GM12892 (cell line): ENCODE measurements at regions not wholly inside any gene's neighbourhood (a gene's known extent, or its start where the extent isn't known, plus 50 kb on each side); places are given as distances from the start of the nearest gene placed in this dataset.

ENCODE experiments used
- POLR2A ChIP-seq: IDR thresholded peaks from 2 replicates; pipeline ENCODE4 v1.6.1; 2011; ENCODE audit warnings: low read depth, low read length, control low read depth
- POLR2AphosphoS5 ChIP-seq: IDR thresholded peaks from 2 replicates; pipeline ENCODE4 v1.6.1; 2011; ENCODE audit warnings: low read depth, low read length, control low read depth
- TAF1 ChIP-seq: IDR thresholded peaks from 2 replicates; pipeline ENCODE4 v1.6.1; 2011; ENCODE audit warnings: low read depth, mild to moderate bottlenecking, control low read depth, low read length, borderline replicate concordance

GRCh38 chr5:175819090-175819425, 52.3 kb upstream of the CPLX2 start:
- TF ChIP-seq TAF1 (no peak), POLR2AphosphoS5 (no peak), POLR2A (no peak)
